IMR-90 (cell line): ENCODE measurements at regions not wholly inside any gene's neighbourhood (a gene's known extent, or its start where the extent isn't known, plus 50 kb on each side); places are given as distances from the start of the nearest gene placed in this dataset.

Experiments
- ATAC-seq: fragments of 200-7000 bp; cut with Tn5 transposase; 2 replicates; pipeline ENCODE4 v1.9.1; 2020; ENCODE audit warnings: low read depth, mild to moderate bottlenecking, moderate library complexity
- BruUV-seq: library from RNA; stranded (reverse); fragments of 400-500 nt; replicated peaks from 2 replicates; lab custom pipeline; 2021; lab: Mats Ljungman, UMichigan
- CTCF ChIA-PET: fragments of 300-600 bp; formaldehyde crosslinking; extraction: SDS; loops from one replicate; lab custom pipeline; 2021; ENCODE audit warnings: antibody characterized with exemption; lab: Yijun Ruan, JAX
- POLR2A ChIA-PET: fragments of 300-600 bp; sonication (Branson Sonifier 250); formaldehyde crosslinking; loops from one replicate; lab custom pipeline; 2022; ENCODE audit warnings: antibody characterized with exemption; ENCODE audit not compliant: unreplicated experiment; lab: Charles Lee
- DNase-seq: peaks from one replicate; pipeline ENCODE4 v3.0.0; 2013
- H2AFZ ChIP-seq: replicated peaks from 2 replicates; pipeline ENCODE3; 2013; ENCODE audit warnings: low read length, mild to moderate bottlenecking; ENCODE audit not compliant: poor library complexity
- H2AK5ac ChIP-seq: 2 replicates; pipeline ENCODE4 v1.6.1; 2013; ENCODE audit warnings: low read depth, low read length, inconsistent platforms
- H2AK9ac ChIP-seq: replicated peaks from 2 replicates; pipeline ENCODE3; 2013; ENCODE audit warnings: mild to moderate bottlenecking, low read depth, low read length, moderate library complexity; ENCODE audit not compliant: poor library complexity
- H2BK120ac ChIP-seq: 2 replicates; pipeline ENCODE4 v1.6.1; 2013; ENCODE audit warnings: low read depth, low read length, inconsistent platforms
- H2BK15ac ChIP-seq: 3 replicates; pipeline ENCODE4 v1.6.1; 2013; ENCODE audit warnings: low read depth, low read length, inconsistent platforms
- H2BK20ac ChIP-seq: 2 replicates; pipeline ENCODE4 v1.6.1; 2013; ENCODE audit warnings: low read depth, mild to moderate bottlenecking, inconsistent platforms, low read length, moderate library complexity
- H2BK5ac ChIP-seq: 2 replicates; pipeline ENCODE4 v1.6.1; 2013; ENCODE audit warnings: mild to moderate bottlenecking, low read depth, low read length, inconsistent platforms; ENCODE audit not compliant: poor library complexity, severe bottlenecking
- H3K14ac ChIP-seq: replicated peaks from 2 replicates; pipeline ENCODE4 v1.6.1; 2013; ENCODE audit warnings: low read depth, low read length, inconsistent platforms
- H3K18ac ChIP-seq: 2 replicates; pipeline ENCODE4 v1.6.1; 2013; ENCODE audit warnings: low read depth, low read length, control low read depth
- H3K23ac ChIP-seq: 2 replicates; pipeline ENCODE4 v1.6.1; 2013; ENCODE audit warnings: low read depth, low read length, inconsistent platforms
- H3K27ac ChIP-seq: 2 replicates; pipeline ENCODE4 v1.5.1; 2013; ENCODE audit warnings: mild to moderate bottlenecking, control low read depth, low read length; ENCODE audit not compliant: insufficient read depth
- H3K27me3 ChIP-seq: 2 replicates; pipeline ENCODE4 v1.6.1; 2013; ENCODE audit warnings: low read length; ENCODE audit not compliant: control insufficient read depth, insufficient read depth
- H3K36me3 ChIP-seq: 2 replicates; pipeline ENCODE4 v1.6.1; 2013; ENCODE audit warnings: low read length, mixed read lengths; ENCODE audit not compliant: control insufficient read depth, insufficient read depth
- H3K4ac ChIP-seq: 2 replicates; pipeline ENCODE4 v1.6.1; 2013; ENCODE audit warnings: low read depth, low read length, inconsistent platforms
- H3K4me1 ChIP-seq: 2 replicates; pipeline ENCODE4 v1.6.1; 2013; ENCODE audit warnings: low read length, mixed read lengths; ENCODE audit not compliant: control insufficient read depth, insufficient read depth
- H3K4me2 ChIP-seq: 2 replicates; pipeline ENCODE4 v1.6.1; 2013; ENCODE audit warnings: low read depth, mild to moderate bottlenecking, control low read depth, low read length, moderate library complexity
- H3K4me3 ChIP-seq: 2 replicates; pipeline ENCODE4 v1.5.1; 2013; ENCODE audit warnings: low read depth, mild to moderate bottlenecking, control low read depth, low read length, moderate library complexity; ENCODE audit not compliant: insufficient read depth
- H3K56ac ChIP-seq: 2 replicates; pipeline ENCODE4 v1.6.1; 2013; ENCODE audit warnings: low read length, inconsistent platforms; ENCODE audit not compliant: insufficient read depth; ENCODE audit errors: extremely low read depth
- H3K79me1 ChIP-seq, 2 experiments: 2 replicates each; pipeline ENCODE4 v1.6.1; 2013; ENCODE audit warnings: low read length in 2 of 2, inconsistent platforms in 1 of 2, low read depth in 1 of 2
- H3K9ac ChIP-seq: 2 replicates; pipeline ENCODE4 v1.6.1; 2013; ENCODE audit warnings: low read depth, low read length, control low read depth
- H3K9me1 ChIP-seq: 2 replicates; pipeline ENCODE4 v1.6.1; 2013; ENCODE audit warnings: low read length, inconsistent platforms; ENCODE audit not compliant: insufficient read depth
- H3K9me3 ChIP-seq: 2 replicates; pipeline ENCODE4 v1.6.1; 2013; ENCODE audit warnings: low read length; ENCODE audit not compliant: control insufficient read depth, insufficient read depth
- H4K20me1 ChIP-seq: 2 replicates; pipeline ENCODE4 v1.6.1; 2013; ENCODE audit warnings: low read length, inconsistent platforms; ENCODE audit not compliant: insufficient read depth
- H4K5ac ChIP-seq: 2 replicates; pipeline ENCODE4 v1.6.1; 2013; ENCODE audit warnings: mild to moderate bottlenecking, low read depth, low read length, control low read depth
- H4K8ac ChIP-seq, 2 experiments: 2 replicates each; pipeline ENCODE4 v1.6.1; 2013; ENCODE audit warnings: low read depth in 2 of 2, low read length in 2 of 2, control low read depth in 1 of 2, inconsistent platforms in 1 of 2
- H4K91ac ChIP-seq: 2 replicates; pipeline ENCODE4 v1.6.1; 2013; ENCODE audit warnings: low read depth, low read length, inconsistent platforms; ENCODE audit not compliant: insufficient read depth
- BHLHE40 ChIP-seq: fragments of 150-350 bp; IDR thresholded peaks from 2 replicates; pipeline ENCODE4 v1.6.1; 2016; ENCODE audit warnings: mild to moderate bottlenecking, low read depth, low read length
- CEBPB ChIP-seq: IDR thresholded peaks from 2 replicates; pipeline ENCODE4 v1.6.1; 2012; ENCODE audit warnings: low read depth, low read length, improper control_type of control experiment
- CHD1 ChIP-seq: IDR thresholded peaks from 2 replicates; pipeline ENCODE4 v1.6.1; 2012; ENCODE audit warnings: low read depth, low read length, improper control_type of control experiment
- FOS ChIP-seq: fragments of 150-350 bp; IDR thresholded peaks from 2 replicates; pipeline ENCODE4 v1.6.1; 2016; ENCODE audit warnings: low read depth, low read length
- MAFK ChIP-seq: IDR thresholded peaks from 2 replicates; pipeline ENCODE4 v1.6.1; 2012; ENCODE audit warnings: low read depth, low read length, improper control_type of control experiment
- MAZ ChIP-seq: IDR thresholded peaks from 2 replicates; pipeline ENCODE4 v1.6.1; 2012; ENCODE audit warnings: low read depth, mild to moderate bottlenecking, low read length, improper control_type of control experiment, moderate library complexity, borderline replicate concordance
- MXI1 ChIP-seq: IDR thresholded peaks from 2 replicates; pipeline ENCODE4 v1.6.1; 2012; ENCODE audit warnings: low read depth, mild to moderate bottlenecking, low read length, moderate library complexity, borderline replicate concordance
- NFE2L2 ChIP-seq: fragments of 150-350 bp; IDR thresholded peaks from 2 replicates; pipeline ENCODE4 v1.6.1; 2016; ENCODE audit warnings: low read depth, mild to moderate bottlenecking, low read length
- POLR2A ChIP-seq: IDR thresholded peaks from 2 replicates; pipeline ENCODE4 v1.6.1; 2012; ENCODE audit warnings: mild to moderate bottlenecking, low read depth, low read length
- RAD21 ChIP-seq: IDR thresholded peaks from 2 replicates; pipeline ENCODE4 v1.6.1; 2012; ENCODE audit warnings: low read length, improper control_type of control experiment
- RCOR1 ChIP-seq: IDR thresholded peaks from 2 replicates; pipeline ENCODE4 v1.6.1; 2012; ENCODE audit warnings: mild to moderate bottlenecking, low read length, improper control_type of control experiment; ENCODE audit not compliant: insufficient replicate concordance
- RFX5 ChIP-seq: IDR thresholded peaks from 2 replicates; pipeline ENCODE4 v1.8.0; 2012; ENCODE audit warnings: low read depth, mild to moderate bottlenecking, low read length, moderate library complexity
- SMC3 ChIP-seq: fragments of 150-350 bp; IDR thresholded peaks from 2 replicates; pipeline ENCODE4 v1.6.1; 2016; ENCODE audit warnings: low read depth, mild to moderate bottlenecking, antibody characterized with exemption, low read length, moderate library complexity
- WGBS, 2 experiments: methylation state at CpG; one replicate each; pipeline versions ENCODE4 v1.1.5 to v1.1.7; 2013; ENCODE audit warnings: missing lambda C conversion rate in 2 of 2; ENCODE audit not compliant: insufficient read length in 1 of 2; ENCODE audit errors: extremely low coverage in 2 of 2; 5-methylcytosine and 5-hydroxymethylcytosine counted together
- dilution Hi-C: fragments of 300-500 bp; cut with HindIII; formaldehyde crosslinking; loops from one replicate; pipeline ENCODE4 v1.14.3; 2018; ENCODE audit warnings: low sequenced_read_pairs; ENCODE audit not compliant: unreplicated experiment
- in situ Hi-C: fragments of 300-500 bp; cut with MboI; formaldehyde crosslinking; loops from 3 replicates; pipeline ENCODE4 v1.14.3; 2019; ENCODE audit warnings: low sequenced_read_pairs, inconsistent platforms, mixed read lengths
- intact Hi-C: fragments of 100-400 bp; cut with micrococcal nuclease; formaldehyde crosslinking; loops from 2 replicates; pipeline ENCODE4 v1.10.0; 2022
- TF ChIP-seq, protein P1 (sequence below): fragments of 150-350 bp; IDR thresholded peaks from 2 replicates; pipeline ENCODE4 v1.6.1; 2016; ENCODE audit warnings: low read depth, mild to moderate bottlenecking, low read length, moderate library complexity, borderline replicate concordance
- TF ChIP-seq, protein P2 (sequence below): fragments of 150-350 bp; IDR thresholded peaks from 2 replicates; pipeline ENCODE4 v1.6.1; 2017; ENCODE audit warnings: mild to moderate bottlenecking, antibody characterized with exemption, low read length, low read depth
- TF ChIP-seq, protein P3 (sequence below): conservative IDR thresholded peaks from 2 replicates; pipeline ENCODE4 v1.5.1; 2012; ENCODE audit warnings: mild to moderate bottlenecking, low read depth, low read length, improper control_type of control experiment

DNA sequence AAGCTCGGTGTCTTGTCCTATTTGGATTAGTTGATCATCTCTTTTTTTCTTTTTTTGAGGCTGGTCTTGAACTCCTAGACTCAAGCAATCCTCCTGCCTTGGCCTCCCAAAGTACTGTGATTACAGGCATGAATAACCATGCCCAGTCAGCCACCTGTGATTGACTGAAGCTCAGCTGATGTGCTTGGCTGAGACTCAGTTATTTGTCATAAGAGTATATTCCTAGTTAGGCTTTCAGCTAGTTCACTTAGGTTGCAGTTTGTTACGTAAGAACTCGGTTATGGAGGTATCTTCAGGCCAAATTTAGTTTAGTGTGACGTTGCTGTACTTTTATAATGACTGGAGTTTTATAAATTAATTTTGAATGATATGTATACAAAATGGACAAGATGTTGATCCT, 365.0 kb downstream of the SV2B start:
- Histone ChIP-seq H3K36me3 (no peaks in the 10 kb centered on the region), H3K27me3 (no peaks in the 10 kb centered on the region), H3K9me1 (no peaks in the 10 kb centered on the region), H3K18ac (no peak overlapping the region), H4K8ac (no peak overlapping the region), H2BK5ac (no peak overlapping the region), H2BK120ac (no peak overlapping the region), H3K4me3 (no peak overlapping the region), H4K91ac (no peak overlapping the region), H4K5ac (no peak overlapping the region), H3K79me1 (no peaks in the 10 kb centered on the region), H2BK20ac (no peak overlapping the region), H3K27ac (no peak overlapping the region), H3K4me2 (no peak overlapping the region), H3K56ac (no peak overlapping the region), H2AFZ (no peak overlapping the region), H3K23ac (no peak overlapping the region), H2AK5ac (no peak overlapping the region), H3K14ac (no peak overlapping the region), H3K9ac (no peak overlapping the region), H3K4me1 (0 out of 2 replicates have a peak, but pooled peaks cover 2% of the 10 kb centered on the region), H4K20me1 (no peaks in the 10 kb centered on the region), H2BK15ac (no peak overlapping the region), H3K4ac (no peak overlapping the region), H3K9me3 (no peaks in the 10 kb centered on the region), H2AK9ac (no peak overlapping the region)
- no TSS peak for BruUV-seq
- no CpG with 5 or more reads among the region's 4 CpGs for WGBS, 2 experiments
- DNase-seq (no peak), ATAC-seq (no peak)
- POLR2A ChIA-PET = no interaction called here
- intact Hi-C loops = no loop called here
- in situ Hi-C loops = no loop called here
- TF ChIP-seq MAFK (no peak), RCOR1 (no peak), NFE2L2 (no peak), CHD1 (no peak), CEBPB (no peak), FOS (no peak), SMC3 (no peak), MAZ (no peak), POLR2A (no peak), RAD21 (no peak), BHLHE40 (no peak), MXI1 (no peak), RFX5 (no peak)
- TF ChIP-seq, protein P1, sequence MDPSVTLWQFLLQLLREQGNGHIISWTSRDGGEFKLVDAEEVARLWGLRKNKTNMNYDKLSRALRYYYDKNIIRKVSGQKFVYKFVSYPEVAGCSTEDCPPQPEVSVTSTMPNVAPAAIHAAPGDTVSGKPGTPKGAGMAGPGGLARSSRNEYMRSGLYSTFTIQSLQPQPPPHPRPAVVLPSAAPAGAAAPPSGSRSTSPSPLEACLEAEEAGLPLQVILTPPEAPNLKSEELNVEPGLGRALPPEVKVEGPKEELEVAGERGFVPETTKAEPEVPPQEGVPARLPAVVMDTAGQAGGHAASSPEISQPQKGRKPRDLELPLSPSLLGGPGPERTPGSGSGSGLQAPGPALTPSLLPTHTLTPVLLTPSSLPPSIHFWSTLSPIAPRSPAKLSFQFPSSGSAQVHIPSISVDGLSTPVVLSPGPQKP = no peak
- TF ChIP-seq, protein P2, sequence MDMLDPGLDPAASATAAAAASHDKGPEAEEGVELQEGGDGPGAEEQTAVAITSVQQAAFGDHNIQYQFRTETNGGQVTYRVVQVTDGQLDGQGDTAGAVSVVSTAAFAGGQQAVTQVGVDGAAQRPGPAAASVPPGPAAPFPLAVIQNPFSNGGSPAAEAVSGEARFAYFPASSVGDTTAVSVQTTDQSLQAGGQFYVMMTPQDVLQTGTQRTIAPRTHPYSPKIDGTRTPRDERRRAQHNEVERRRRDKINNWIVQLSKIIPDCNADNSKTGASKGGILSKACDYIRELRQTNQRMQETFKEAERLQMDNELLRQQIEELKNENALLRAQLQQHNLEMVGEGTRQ = no peak
- TF ChIP-seq, protein P3, sequence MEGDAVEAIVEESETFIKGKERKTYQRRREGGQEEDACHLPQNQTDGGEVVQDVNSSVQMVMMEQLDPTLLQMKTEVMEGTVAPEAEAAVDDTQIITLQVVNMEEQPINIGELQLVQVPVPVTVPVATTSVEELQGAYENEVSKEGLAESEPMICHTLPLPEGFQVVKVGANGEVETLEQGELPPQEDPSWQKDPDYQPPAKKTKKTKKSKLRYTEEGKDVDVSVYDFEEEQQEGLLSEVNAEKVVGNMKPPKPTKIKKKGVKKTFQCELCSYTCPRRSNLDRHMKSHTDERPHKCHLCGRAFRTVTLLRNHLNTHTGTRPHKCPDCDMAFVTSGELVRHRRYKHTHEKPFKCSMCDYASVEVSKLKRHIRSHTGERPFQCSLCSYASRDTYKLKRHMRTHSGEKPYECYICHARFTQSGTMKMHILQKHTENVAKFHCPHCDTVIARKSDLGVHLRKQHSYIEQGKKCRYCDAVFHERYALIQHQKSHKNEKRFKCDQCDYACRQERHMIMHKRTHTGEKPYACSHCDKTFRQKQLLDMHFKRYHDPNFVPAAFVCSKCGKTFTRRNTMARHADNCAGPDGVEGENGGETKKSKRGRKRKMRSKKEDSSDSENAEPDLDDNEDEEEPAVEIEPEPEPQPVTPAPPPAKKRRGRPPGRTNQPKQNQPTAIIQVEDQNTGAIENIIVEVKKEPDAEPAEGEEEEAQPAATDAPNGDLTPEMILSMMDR = no peak
- dilution Hi-C loops = no loop called here
- CTCF ChIA-PET = no interaction called here
